Stimulated activated effector memory CD8-positive, alpha-beta T cell treated with anti-CD3 and anti-CD28 coated beads, Interleukin-12 subunit alpha, Interleukin-12 subunit beta, amount 100 ng/mL, for 72 hours (primary cell): ENCODE measurements at regions not wholly inside any gene's neighbourhood (a gene's known extent, or its start where the extent isn't known, plus 50 kb on each side); places are given as distances from the start of the nearest gene placed in this dataset.

Experiments used
- ATAC-seq: fragments of 150-1000 bp; cut with Tn5 transposase; 2 replicates; pipeline ENCODE4 v1.10.0; 2021
- DNase-seq, 2 donors: peaks; one replicate each; pipeline ENCODE4 v3.0.0; 2021 to 2022; ENCODE audit warnings: low spot score in 2 of 2
- H3K27ac Mint-ChIP-seq: one replicate; pipeline ENCODE4 v1.8.0; 2022; ENCODE audit warnings: mild to moderate bottlenecking, mixed read lengths
- H3K36me3 Mint-ChIP-seq: one replicate; pipeline ENCODE4 v1.8.0; 2022; ENCODE audit warnings: mild to moderate bottlenecking, mixed read lengths
- H3K4me1 Mint-ChIP-seq: one replicate; pipeline ENCODE4 v1.8.0; 2022; ENCODE audit warnings: mixed read lengths
- H3K4me3 Mint-ChIP-seq: one replicate; pipeline ENCODE4 v1.8.0; 2022; ENCODE audit warnings: mild to moderate bottlenecking, mixed read lengths
- H3K9me3 Mint-ChIP-seq: one replicate; pipeline ENCODE4 v1.8.0; 2022; ENCODE audit warnings: mixed read lengths

DNA sequence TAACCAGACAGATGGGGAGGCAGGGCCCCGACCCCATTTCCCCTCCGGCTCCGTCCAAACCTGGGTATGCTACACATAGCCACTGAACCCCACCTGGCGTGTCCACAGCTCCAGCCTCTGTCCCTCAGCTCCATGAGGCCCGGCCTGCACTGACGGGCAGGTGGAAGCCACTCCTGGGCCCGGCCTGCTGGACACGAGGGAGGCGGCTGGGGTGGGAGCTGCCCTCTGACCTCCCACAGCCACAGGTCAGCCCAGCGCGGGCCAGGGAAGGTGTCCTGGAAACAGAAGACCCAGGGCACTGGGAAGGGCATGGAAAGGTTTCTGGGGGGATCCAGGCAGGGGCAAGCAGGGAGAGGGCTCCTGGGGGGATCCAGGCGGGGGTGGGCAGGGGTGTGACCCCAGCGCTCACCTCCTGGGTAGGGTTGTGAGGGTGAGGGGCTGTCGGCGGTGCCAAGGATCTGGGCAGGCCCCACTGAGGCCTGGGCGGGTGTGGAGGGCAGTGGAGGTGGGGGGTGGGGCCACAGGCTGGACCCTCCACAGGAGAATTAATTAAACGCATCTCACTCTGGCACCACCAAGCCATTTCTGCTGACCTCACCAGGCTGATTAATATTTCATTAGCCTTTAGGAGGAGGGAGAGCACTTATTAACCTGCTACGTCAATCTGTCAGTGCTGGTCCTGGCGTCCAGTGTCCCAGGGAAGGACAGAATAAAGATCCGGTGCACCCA is 108.9 kb downstream of the UNCX start:
- Mint-ChIP-seq H3K4me3 (no peak overlapping the region), H3K27ac (no peak overlapping the region), H3K4me1 (no peaks in the 10 kb centered on the region), H3K9me3 (peaks cover 12% of the 10 kb centered on the region), H3K36me3 (no peaks in the 10 kb centered on the region)
- DNase-seq (no peak), ATAC-seq (no peak)

DNA sequence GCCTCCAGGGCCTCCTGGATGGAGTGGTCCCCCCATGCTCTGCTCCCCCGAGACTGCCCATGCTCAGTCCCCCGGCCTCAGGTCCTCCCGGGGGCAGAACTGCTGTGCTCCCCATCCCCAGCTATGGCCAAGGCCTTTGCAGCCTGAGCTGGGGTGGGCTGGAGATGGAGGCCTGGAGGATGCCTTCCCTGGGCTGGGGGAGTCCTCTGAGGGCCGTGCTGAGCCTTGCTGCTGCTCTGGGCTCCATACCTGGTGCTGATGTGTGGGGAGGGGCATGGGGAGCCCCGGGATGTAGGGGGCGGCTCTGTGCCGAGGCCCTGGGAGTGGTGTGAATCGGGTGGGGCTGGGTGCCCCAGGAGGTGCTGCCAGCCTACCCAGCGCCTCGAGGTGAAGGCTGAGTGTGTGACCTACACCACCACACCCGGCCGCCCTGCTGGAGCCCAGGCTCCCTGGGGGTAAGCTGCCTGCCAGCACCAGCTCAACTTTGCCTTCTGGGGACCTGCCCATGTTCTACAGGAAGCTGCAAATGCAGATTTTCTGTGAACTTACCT is 109.5 kb downstream of the UNCX start:
- ATAC-seq, result no peak
- Mint-ChIP-seq H3K4me3 (no peak overlapping the region), H3K27ac (no peak overlapping the region), H3K4me1 (no peaks in the 10 kb centered on the region), H3K9me3 (peaks cover 8% of the 10 kb centered on the region), H3K36me3 (no peaks in the 10 kb centered on the region)
- no peak for DNase-seq

DNA sequence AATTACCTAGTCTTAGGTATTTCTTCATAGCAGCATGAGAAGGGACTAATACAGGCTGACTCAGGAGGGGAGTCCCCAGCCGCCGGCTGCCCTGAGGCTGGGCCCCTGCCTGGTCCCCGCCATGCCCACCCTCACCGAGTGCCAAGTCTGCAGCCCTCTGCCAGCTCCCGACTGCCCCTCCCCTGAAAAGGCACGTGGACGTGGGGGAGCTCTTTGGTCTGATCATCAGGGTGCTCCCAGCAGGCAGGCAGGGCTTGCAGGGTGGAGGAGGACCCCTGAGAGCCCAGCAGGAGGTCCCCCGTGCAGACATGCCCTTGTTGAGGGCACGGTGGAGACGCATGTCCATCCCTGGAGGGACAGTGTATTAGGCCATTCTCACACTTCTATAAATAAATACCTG is 110.9 kb downstream of the UNCX start:
- DNase-seq (no peak), ATAC-seq (no peak)
- Mint-ChIP-seq H3K9me3 (peaks cover 2% of the 10 kb centered on the region), H3K36me3 (no peaks in the 10 kb centered on the region), H3K27ac (no peak overlapping the region), H3K4me1 (no peaks in the 10 kb centered on the region), H3K4me3 (no peak overlapping the region)

DNA sequence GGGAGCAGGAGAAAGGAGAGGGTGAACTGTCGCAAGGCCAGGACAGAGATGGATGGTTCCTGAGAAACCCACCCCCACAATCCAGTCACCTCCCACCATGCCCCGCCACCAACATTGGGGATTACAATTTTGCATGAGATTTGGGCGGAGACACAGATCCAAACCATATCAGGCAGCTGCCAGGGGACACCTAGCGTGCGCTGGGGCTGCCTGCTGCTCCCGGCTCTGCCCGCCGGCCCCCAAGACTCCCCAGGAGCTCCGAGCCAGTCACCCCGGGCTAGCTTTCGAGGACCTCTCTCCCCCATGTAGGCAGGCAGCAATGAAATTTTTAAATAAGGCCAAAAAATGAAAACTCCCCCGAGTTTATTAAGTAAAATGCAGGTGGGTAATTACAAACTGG is 111.7 kb downstream of the UNCX start:
- no peak overlapping the region for H3K27ac Mint-ChIP-seq
- no peaks in the 10 kb centered on the region for H3K36me3 Mint-ChIP-seq
- no peaks in the 10 kb centered on the region for H3K4me1 Mint-ChIP-seq
- H3K9me3 Mint-ChIP-seq, result peaks cover 2% of the 10 kb centered on the region
- DNase-seq, result no peak
- ATAC-seq, result no peak
- no peak overlapping the region for H3K4me3 Mint-ChIP-seq

GRCh38 chr7:1344981-1345701 is 112.5 kb downstream of the UNCX start:
- ATAC-seq (no peak), DNase-seq (no peak)
- Mint-ChIP-seq H3K9me3 (peaks cover 2% of the 10 kb centered on the region), H3K4me1 (no peaks in the 10 kb centered on the region), H3K4me3 (no peak overlapping the region), H3K27ac (no peak overlapping the region), H3K36me3 (no peaks in the 10 kb centered on the region)

GRCh38 chr7:1345796-1346755 is 113.2 kb downstream of the MICALL2 start:
- Mint-ChIP-seq H3K4me3 (no peak overlapping the region), H3K9me3 (peaks cover 2% of the 10 kb centered on the region), H3K27ac (no peak overlapping the region), H3K4me1 (no peaks in the 10 kb centered on the region), H3K36me3 (no peaks in the 10 kb centered on the region)
- DNase-seq (no peak), ATAC-seq (no peak)

DNA sequence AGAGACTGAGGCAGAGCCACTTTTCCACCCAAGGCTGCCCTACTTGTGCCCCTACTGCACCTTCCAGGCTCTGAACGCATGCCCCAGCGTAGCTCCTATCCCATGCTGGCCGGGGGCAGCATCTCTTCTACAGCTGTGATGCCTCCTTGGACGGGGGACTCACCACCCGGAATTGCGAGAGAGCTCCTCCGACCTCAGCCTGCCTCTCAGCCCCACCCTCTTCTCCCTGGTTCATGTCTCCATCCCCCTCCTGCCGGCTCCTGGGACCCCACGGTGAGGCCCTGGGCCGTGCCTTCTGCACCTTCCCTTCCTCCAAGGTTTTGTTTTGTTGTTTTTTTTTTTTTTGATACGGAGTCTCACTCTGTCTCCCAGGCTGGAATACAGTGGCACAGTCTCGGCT is 112.4 kb downstream of the MICALL2 start:
- DNase-seq (no peak), ATAC-seq (no peak)
- no peak overlapping the region for H3K27ac Mint-ChIP-seq
- no peaks in the 10 kb centered on the region for H3K4me1 Mint-ChIP-seq
- no peak overlapping the region for H3K4me3 Mint-ChIP-seq
- peaks cover 2% of the 10 kb centered on the region for H3K9me3 Mint-ChIP-seq
- H3K36me3 Mint-ChIP-seq, result no peaks in the 10 kb centered on the region

DNA sequence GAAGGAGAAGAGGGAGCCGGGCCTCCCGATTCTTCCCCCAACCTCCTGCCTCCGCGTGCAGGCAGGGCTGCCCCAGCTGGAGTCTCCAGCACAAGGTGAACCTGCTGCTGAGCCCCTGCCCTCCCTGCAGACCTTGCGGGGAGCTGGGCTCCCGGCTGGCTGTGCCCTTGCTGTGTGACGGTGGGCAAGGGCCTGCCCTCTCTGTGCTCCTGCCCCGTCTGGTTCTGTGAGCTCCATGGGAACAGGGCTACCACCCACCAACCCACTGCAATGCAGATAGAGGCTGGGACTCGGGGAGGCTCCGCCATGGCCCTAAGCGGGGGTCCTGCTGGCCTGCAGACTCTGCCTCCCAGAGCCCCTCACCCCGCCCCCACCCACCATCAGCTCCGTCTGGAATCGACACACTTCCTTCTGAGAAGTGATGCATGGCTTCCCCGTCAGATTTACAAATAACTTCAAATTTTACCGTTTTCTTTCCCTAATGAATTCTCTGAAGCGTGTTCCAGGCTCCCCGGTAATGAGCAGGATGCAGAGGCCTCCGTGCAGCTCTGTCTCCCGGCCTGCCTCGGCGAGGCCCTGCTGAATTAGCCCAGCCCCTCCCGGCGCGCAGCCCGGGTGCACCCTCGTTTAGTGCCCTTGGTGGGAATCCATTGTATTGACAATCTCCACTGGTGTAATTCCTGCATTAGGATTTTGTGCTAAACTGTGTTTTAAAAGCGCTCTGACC is 111.0 kb downstream of the MICALL2 start:
- DNase-seq, result no peak
- no peak overlapping the region for H3K4me3 Mint-ChIP-seq

DNA sequence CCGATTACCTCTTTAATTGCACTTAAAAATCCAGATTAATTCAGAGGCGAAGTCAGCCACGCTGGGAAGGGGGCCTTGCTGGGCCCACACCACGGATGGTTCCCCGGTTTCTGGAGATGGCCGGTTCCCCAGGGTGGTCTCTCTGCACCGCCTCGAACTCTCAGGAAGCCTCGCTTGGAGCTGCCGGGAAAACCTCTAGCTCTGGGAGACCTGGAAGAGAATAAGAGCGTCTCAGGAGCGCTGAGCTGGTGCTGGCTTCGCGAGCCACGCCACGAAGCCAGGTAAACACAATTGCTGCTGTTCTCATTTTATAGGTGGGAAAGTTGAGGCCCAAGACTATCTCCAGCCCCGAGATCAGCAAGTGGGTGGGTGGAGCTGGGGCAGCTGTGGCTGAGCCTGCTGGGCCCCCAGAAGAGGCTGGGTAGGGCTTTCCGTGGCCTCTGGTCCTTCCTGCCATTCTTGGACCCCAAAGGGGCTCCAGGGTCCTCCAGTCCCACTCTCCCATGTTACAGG is 110.4 kb downstream of the MICALL2 start:
- H3K4me3 Mint-ChIP-seq, result no peak overlapping the region
- ATAC-seq (no peak), DNase-seq (no peak)
- no peaks in the 10 kb centered on the region for H3K36me3 Mint-ChIP-seq
- H3K27ac Mint-ChIP-seq, result no peak overlapping the region
- no peaks in the 10 kb centered on the region for H3K9me3 Mint-ChIP-seq
- no peaks in the 10 kb centered on the region for H3K4me1 Mint-ChIP-seq

More for the DNA sequence above, 111.0 kb downstream of the MICALL2 start:
- no peak overlapping the region for H3K27ac Mint-ChIP-seq
- ATAC-seq, result no peak
- H3K9me3 Mint-ChIP-seq, result no peaks in the 10 kb centered on the region
- H3K36me3 Mint-ChIP-seq, result no peaks in the 10 kb centered on the region
- no peaks in the 10 kb centered on the region for H3K4me1 Mint-ChIP-seq

- H3K36me3 Mint-ChIP-seq, result no peaks in the 10 kb centered on the region
- H3K9me3 Mint-ChIP-seq, result no peaks in the 10 kb centered on the region
- no peak overlapping the region for H3K27ac Mint-ChIP-seq
- no peak overlapping the region for H3K4me3 Mint-ChIP-seq
- no peak for DNase-seq
- H3K4me1 Mint-ChIP-seq, result no peaks in the 10 kb centered on the region
- no peak for ATAC-seq
Observed at GRCh38 chr7:1349351-1349761, 109.9 kb downstream of the MICALL2 start.

DNA sequence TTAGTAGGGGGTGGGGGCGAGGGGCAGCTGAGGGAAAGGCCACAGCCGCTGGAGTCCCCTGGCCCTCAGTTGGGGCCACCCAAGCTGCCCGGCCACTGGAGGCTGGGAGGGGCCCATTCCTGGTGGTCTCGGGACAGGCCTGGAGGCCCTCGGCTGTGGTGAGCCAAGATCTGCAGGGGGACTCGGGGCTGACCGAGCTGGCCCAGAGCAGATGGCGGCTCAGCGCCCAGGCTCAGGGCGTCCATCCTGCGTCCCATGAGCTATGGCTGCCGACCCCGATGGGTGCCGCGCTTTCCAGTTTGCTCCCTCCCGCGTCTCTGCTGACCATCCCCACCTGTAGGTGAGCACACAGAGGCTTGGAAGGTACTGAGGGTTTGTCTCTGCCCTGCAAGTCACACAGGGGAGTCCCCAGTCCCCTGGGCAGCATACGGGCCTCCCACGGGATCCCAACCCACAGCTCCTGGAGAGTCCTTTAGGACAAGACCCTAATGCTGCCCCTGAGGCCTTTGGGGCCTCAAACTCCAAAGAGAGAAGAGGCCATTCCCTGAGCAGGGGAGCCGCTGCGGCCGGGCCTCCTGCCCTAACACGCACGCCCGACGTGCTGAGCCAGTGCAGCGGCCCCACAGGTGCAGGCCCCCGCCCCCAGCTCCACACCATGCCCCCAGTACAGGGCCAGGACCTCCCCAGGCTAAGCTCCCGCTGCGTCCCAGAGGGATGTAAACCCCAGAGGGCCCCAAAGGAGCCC is 107.2 kb downstream of the MICALL2 start:
- no peak overlapping the region for H3K4me3 Mint-ChIP-seq
- DNase-seq (no peak), ATAC-seq (no peak)
- no peak overlapping the region for H3K27ac Mint-ChIP-seq
- no peaks in the 10 kb centered on the region for H3K4me1 Mint-ChIP-seq
- H3K9me3 Mint-ChIP-seq, result no peaks in the 10 kb centered on the region
- no peaks in the 10 kb centered on the region for H3K36me3 Mint-ChIP-seq

- no peak for ATAC-seq
- no peaks in the 10 kb centered on the region for H3K4me1 Mint-ChIP-seq
- H3K36me3 Mint-ChIP-seq, result no peaks in the 10 kb centered on the region
- H3K27ac Mint-ChIP-seq, result no peak overlapping the region
- H3K9me3 Mint-ChIP-seq, result no peaks in the 10 kb centered on the region
- DNase-seq, result no peak
- no peak overlapping the region for H3K4me3 Mint-ChIP-seq
Observed at GRCh38 chr7:1352656-1353271, 106.5 kb downstream of the MICALL2 start.

- DNase-seq, result no peak
- Mint-ChIP-seq H3K4me1 (no peaks in the 10 kb centered on the region), H3K9me3 (no peaks in the 10 kb centered on the region), H3K27ac (no peak overlapping the region), H3K4me3 (no peak overlapping the region), H3K36me3 (no peaks in the 10 kb centered on the region)
- no peak for ATAC-seq
Observed at GRCh38 chr7:1354661-1355567, 104.4 kb downstream of the MICALL2 start.
